A673 (cell line): ENCODE measurements at regions not wholly inside any gene's neighbourhood (a gene's known extent, or its start where the extent isn't known, plus 50 kb on each side); places are given as distances from the start of the nearest gene placed in this dataset.

Experiments used
- EZH2 ChIP-seq: fragments of 200-600 bp; sonication (generic); IDR thresholded peaks from 2 replicates; pipeline ENCODE4 v1.6.1; 2017; ENCODE audit warnings: borderline replicate concordance, low read depth, mild to moderate bottlenecking, mixed read lengths, antibody characterized with exemption, low read length; ENCODE audit not compliant: poor library complexity, severe bottlenecking
- TF ChIP-seq, protein P1 (sequence below): fragments of 300-800, 200-600 bp; sonication (generic); conservative IDR thresholded peaks from 2 replicates; pipeline ENCODE4 v1.5.1; 2017; ENCODE audit warnings: low read depth, mild to moderate bottlenecking, antibody characterized with exemption, low read length, moderate library complexity, mixed read lengths

DNA sequence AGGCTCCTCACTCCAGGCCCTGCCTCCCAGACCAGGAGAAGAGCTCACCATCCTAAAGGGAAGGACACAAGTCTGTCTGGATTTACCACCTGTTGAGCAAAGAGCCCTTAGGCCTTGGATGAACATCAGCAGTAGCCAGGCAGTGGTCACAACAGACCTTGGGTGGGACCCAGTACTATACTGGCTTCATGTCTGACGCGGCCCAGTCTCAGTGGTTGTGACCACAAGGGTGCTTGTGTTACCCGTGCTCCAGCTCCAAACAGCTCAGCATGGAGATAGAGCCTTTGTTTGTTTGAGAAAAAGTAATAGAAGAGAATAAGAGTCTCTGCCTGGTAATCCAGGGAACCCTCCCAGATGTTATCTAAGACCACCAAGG lies 617.4 kb downstream of the BRINP1 start:
- TF ChIP-seq, protein P1, sequence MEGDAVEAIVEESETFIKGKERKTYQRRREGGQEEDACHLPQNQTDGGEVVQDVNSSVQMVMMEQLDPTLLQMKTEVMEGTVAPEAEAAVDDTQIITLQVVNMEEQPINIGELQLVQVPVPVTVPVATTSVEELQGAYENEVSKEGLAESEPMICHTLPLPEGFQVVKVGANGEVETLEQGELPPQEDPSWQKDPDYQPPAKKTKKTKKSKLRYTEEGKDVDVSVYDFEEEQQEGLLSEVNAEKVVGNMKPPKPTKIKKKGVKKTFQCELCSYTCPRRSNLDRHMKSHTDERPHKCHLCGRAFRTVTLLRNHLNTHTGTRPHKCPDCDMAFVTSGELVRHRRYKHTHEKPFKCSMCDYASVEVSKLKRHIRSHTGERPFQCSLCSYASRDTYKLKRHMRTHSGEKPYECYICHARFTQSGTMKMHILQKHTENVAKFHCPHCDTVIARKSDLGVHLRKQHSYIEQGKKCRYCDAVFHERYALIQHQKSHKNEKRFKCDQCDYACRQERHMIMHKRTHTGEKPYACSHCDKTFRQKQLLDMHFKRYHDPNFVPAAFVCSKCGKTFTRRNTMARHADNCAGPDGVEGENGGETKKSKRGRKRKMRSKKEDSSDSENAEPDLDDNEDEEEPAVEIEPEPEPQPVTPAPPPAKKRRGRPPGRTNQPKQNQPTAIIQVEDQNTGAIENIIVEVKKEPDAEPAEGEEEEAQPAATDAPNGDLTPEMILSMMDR, result no peak
- TF ChIP-seq EZH2, result no peak
